Epithelial cell of proximal tubule (primary cell): ENCODE measurements at regions not wholly inside any gene's neighbourhood (a gene's known extent, or its start where the extent isn't known, plus 50 kb on each side); places are given as distances from the start of the nearest gene placed in this dataset.
"Not testable (repeated sequence)": the region's sequence is repeated elsewhere in the genome, so short reads cannot be mapped to it uniquely, and the experiment has no call there.

Experiments used
- DNase-seq: peaks from one replicate; pipeline ENCODE4 v3.0.0-alpha.2; 2011; ENCODE audit warnings: low read depth
- H3K4me3 ChIP-seq: 2 replicates; pipeline ENCODE4 v1.5.1; 2011; ENCODE audit warnings: low read depth, mild to moderate bottlenecking, low read length
- CTCF ChIP-seq: conservative IDR thresholded peaks from 2 replicates; pipeline ENCODE4 v1.5.1; 2012; ENCODE audit warnings: low read depth, mild to moderate bottlenecking, low read length

GRCh38 chr4:148903388-148903787, 461.2 kb upstream of the NR3C2 start:
- H3K4me3 ChIP-seq, result no peak overlapping the region
- no peak for DNase-seq
- TF ChIP-seq CTCF, result no peak

GRCh38 chr4:148901075-148901705, 459.0 kb upstream of the NR3C2 start:
- H3K4me3 ChIP-seq, result no peak overlapping the region
- no peak for DNase-seq

GRCh38 chr4:148898139-148898538, 455.9 kb upstream of the NR3C2 start:
- not testable (repeated sequence) for H3K4me3 ChIP-seq, DNase-seq

More at GRCh38 chr4:148901075-148901705, 459.0 kb upstream of the NR3C2 start:
- TF ChIP-seq CTCF, result no peak

- H3K4me3 ChIP-seq, result no peak overlapping the region
- peak; percentile 66 for DNase-seq
- no peak for TF ChIP-seq CTCF
These were observed 450.9 kb upstream of the NR3C2 start for GRCh38 chr4:148893095-148893494.

GRCh38 chr4:148883891-148884290, 441.7 kb upstream of the NR3C2 start:
- no peak for TF ChIP-seq CTCF
- no peak overlapping the region for H3K4me3 ChIP-seq
- DNase-seq, result no peak

GRCh38 chr4:148883435-148883834, 441.2 kb upstream of the NR3C2 start:
- no peak overlapping the region for H3K4me3 ChIP-seq
- DNase-seq, result no peak
- TF ChIP-seq CTCF, result no peak

GRCh38 chr4:148881860-148882643, 439.8 kb upstream of the NR3C2 start:
- no peak for TF ChIP-seq CTCF
- no peak overlapping the region for H3K4me3 ChIP-seq
- DNase-seq, result no peak
